H9 (cell line): ENCODE measurements at regions not wholly inside any gene's neighbourhood (a gene's known extent, or its start where the extent isn't known, plus 50 kb on each side); places are given as distances from the start of the nearest gene placed in this dataset.

Experiments used
- DNase-seq: peaks from one replicate; pipeline ENCODE4 v3.0.0-alpha.2; 2017
- H2AFZ ChIP-seq: one replicate; pipeline ENCODE4 v1.6.1; 2013; ENCODE audit warnings: mild to moderate bottlenecking, low read length, control low read depth, moderate library complexity
- H2AK5ac ChIP-seq: 2 replicates; pipeline ENCODE4 v1.6.1; 2013; ENCODE audit warnings: low read length, control low read depth, mixed read lengths; ENCODE audit not compliant: insufficient read length
- H2BK120ac ChIP-seq: one replicate; pipeline ENCODE4 v1.6.1; 2013; ENCODE audit warnings: low read depth, mild to moderate bottlenecking, low read length, control low read depth, inconsistent platforms; ENCODE audit not compliant: poor library complexity, severe bottlenecking
- H2BK12ac ChIP-seq: 2 replicates; pipeline ENCODE4 v1.6.1; 2013; ENCODE audit warnings: low read length, control low read depth, mixed read lengths, low read depth; ENCODE audit not compliant: insufficient read length
- H2BK15ac ChIP-seq: 2 replicates; pipeline ENCODE4 v1.6.1; 2013; ENCODE audit warnings: low read depth, low read length, control low read depth
- H2BK20ac ChIP-seq: one replicate; pipeline ENCODE4 v1.6.1; 2013; ENCODE audit warnings: low read depth, mild to moderate bottlenecking, low read length, control low read depth, inconsistent platforms; ENCODE audit not compliant: poor library complexity, severe bottlenecking
- H2BK5ac ChIP-seq: 2 replicates; pipeline ENCODE4 v1.6.1; 2013; ENCODE audit warnings: low read length, control low read depth, mixed read lengths; ENCODE audit not compliant: insufficient read length
- H3K14ac ChIP-seq: 2 replicates; pipeline ENCODE4 v1.6.1; 2013; ENCODE audit warnings: low read length, control low read depth; ENCODE audit not compliant: insufficient read depth
- H3K18ac ChIP-seq: 2 replicates; pipeline ENCODE4 v1.6.1; 2013; ENCODE audit warnings: low read depth, mild to moderate bottlenecking, mixed read lengths, low read length, control low read depth; ENCODE audit not compliant: insufficient read length
- H3K23ac ChIP-seq: 2 replicates; pipeline ENCODE4 v1.6.1; 2013; ENCODE audit warnings: low read length, control low read depth, mixed read lengths, low read depth; ENCODE audit not compliant: insufficient read length
- H3K23me2 ChIP-seq: 2 replicates; pipeline ENCODE4 v1.6.1; 2013; ENCODE audit warnings: low read depth, mild to moderate bottlenecking, mixed read lengths, low read length, control low read depth; ENCODE audit not compliant: insufficient read length, poor library complexity, severe bottlenecking
- H3K27ac ChIP-seq: 2 replicates; pipeline ENCODE4 v1.5.1; 2013; ENCODE audit warnings: low read length, control low read depth, mixed read lengths, low read depth; ENCODE audit not compliant: insufficient read length
- H3K27me3 ChIP-seq: 2 replicates; pipeline ENCODE4 v1.6.1; 2013; ENCODE audit warnings: low read length, control low read depth, inconsistent platforms; ENCODE audit not compliant: insufficient read depth
- H3K4ac ChIP-seq: 2 replicates; pipeline ENCODE4 v1.6.1; 2013; ENCODE audit warnings: low read depth, mild to moderate bottlenecking, control low read depth, inconsistent platforms, low read length, moderate library complexity
- H3K4me1 ChIP-seq: 2 replicates; pipeline ENCODE4 v1.6.1; 2013; ENCODE audit warnings: low read length, control low read depth, inconsistent platforms; ENCODE audit not compliant: insufficient read depth
- H3K4me2 ChIP-seq: 2 replicates; pipeline ENCODE4 v1.6.1; 2013; ENCODE audit warnings: low read length, control low read depth, mixed read lengths; ENCODE audit not compliant: insufficient read length, insufficient read depth
- H3K56ac ChIP-seq: 2 replicates; pipeline ENCODE4 v1.6.1; 2013; ENCODE audit warnings: low read depth, mild to moderate bottlenecking, mixed read lengths, low read length, control low read depth; ENCODE audit not compliant: insufficient read length
- H3K79me1 ChIP-seq: 2 replicates; pipeline ENCODE4 v1.6.1; 2013; ENCODE audit warnings: low read depth, mild to moderate bottlenecking, moderate library complexity, low read length, control low read depth, inconsistent platforms; ENCODE audit not compliant: insufficient read depth, poor library complexity, severe bottlenecking
- H3K79me2 ChIP-seq: 2 replicates; pipeline ENCODE4 v1.6.1; 2013; ENCODE audit warnings: low read length, control low read depth, inconsistent platforms; ENCODE audit not compliant: insufficient read depth
- H3K9ac ChIP-seq: 2 replicates; pipeline ENCODE4 v1.6.1; 2013; ENCODE audit warnings: low read length, control low read depth, mixed read lengths; ENCODE audit not compliant: insufficient read length; ENCODE audit errors: extremely low read depth
- H3K9me3 ChIP-seq: one replicate; pipeline ENCODE4 v1.6.1; 2013; ENCODE audit warnings: low read depth, low read length, inconsistent platforms; ENCODE audit not compliant: control insufficient read depth
- H3T11ph ChIP-seq: one replicate; pipeline ENCODE4 v1.6.1; 2013; ENCODE audit warnings: mild to moderate bottlenecking, low read length, control low read depth, inconsistent platforms
- H4K20me1 ChIP-seq: one replicate; pipeline ENCODE4 v1.6.1; 2013; ENCODE audit not compliant: control insufficient read depth, insufficient read length, insufficient read depth
- H4K5ac ChIP-seq: 2 replicates; pipeline ENCODE4 v1.6.1; 2013; ENCODE audit warnings: low read depth, mild to moderate bottlenecking, mixed read lengths, low read length, control low read depth; ENCODE audit not compliant: insufficient read length
- H4K8ac ChIP-seq: replicated peaks from 2 replicates; pipeline ENCODE4 v1.6.1; 2013; ENCODE audit warnings: low read length, control low read depth, mixed read lengths, low read depth; ENCODE audit not compliant: insufficient read length
- H4K91ac ChIP-seq: 2 replicates; pipeline ENCODE4 v1.6.1; 2013; ENCODE audit warnings: low read depth, mild to moderate bottlenecking, moderate library complexity, mixed read lengths, low read length, control low read depth; ENCODE audit not compliant: insufficient read length
- H3K27ac Mint-ChIP-seq, 3 experiments: 2 replicates in 2 of 3; 3 replicates in 1 of 3; pipeline ENCODE4 v1.8.0; 2020 to 2021; ENCODE audit warnings: mixed read lengths in 3 of 3, mild to moderate bottlenecking in 1 of 3, moderate library complexity in 1 of 3
- H3K27me3 Mint-ChIP-seq: 2 replicates; pipeline ENCODE4 v1.8.0; 2021; ENCODE audit warnings: low read depth, mild to moderate bottlenecking, moderate library complexity, mixed read lengths
- H3K36me3 Mint-ChIP-seq, 3 experiments: 2 replicates in 2 of 3; 3 replicates in 1 of 3; pipeline ENCODE4 v1.8.0; 2020 to 2021; ENCODE audit warnings: low read depth in 3 of 3, mixed read lengths in 3 of 3; ENCODE audit not compliant: insufficient read depth in 1 of 3
- H3K4me1 Mint-ChIP-seq, 2 experiments: 2 replicates each; pipeline ENCODE4 v1.8.0; 2020; ENCODE audit warnings: mixed read lengths in 2 of 2
- H3K4me3 Mint-ChIP-seq, 2 experiments: 2 replicates in 1 of 2; 3 replicates in 1 of 2; pipeline ENCODE4 v1.8.0; 2020 to 2021; ENCODE audit warnings: mild to moderate bottlenecking in 2 of 2, mixed read lengths in 2 of 2, moderate library complexity in 1 of 2
- H3K9me3 Mint-ChIP-seq, 2 experiments: 2 replicates in 1 of 2; 3 replicates in 1 of 2; pipeline ENCODE4 v1.8.0; 2020; ENCODE audit warnings: mild to moderate bottlenecking in 2 of 2, mixed read lengths in 2 of 2, moderate library complexity in 1 of 2
- CTCF ChIP-seq: fragments of 200-600 bp; sonication (generic); conservative IDR thresholded peaks from 3 replicates; pipeline ENCODE4 v1.8.0; 2021; ENCODE audit warnings: antibody characterized with exemption, mild to moderate bottlenecking
- WGBS: extraction: QIAGEN DNeasy Blood & Tissue Kit; methylation state at CpG from one replicate; pipeline ENCODE4 v1.1.7; 2013; ENCODE audit warnings: missing lambda C conversion rate, low lambda C conversion rate, mixed read lengths; ENCODE audit not compliant: insufficient read length; ENCODE audit errors: extremely low coverage; 5-methylcytosine and 5-hydroxymethylcytosine counted together

- no peak overlapping the region for H3T11ph ChIP-seq
- H2BK20ac ChIP-seq: no peak overlapping the region
- no peaks in the 10 kb centered on the region for H3K9me3 Mint-ChIP-seq
- 0 out of 4 replicates have a peak, but pooled peaks cover 0 to 2% of the 10 kb centered on the region in 2 experiments for H3K4me1 Mint-ChIP-seq
- H2AFZ ChIP-seq: no peak overlapping the region
- H3K27me3 ChIP-seq: no peaks in the 10 kb centered on the region
- no peak overlapping the region for H3K18ac ChIP-seq
- H2BK5ac ChIP-seq: no peak overlapping the region
- no peaks in the 10 kb centered on the region for H3K79me2 ChIP-seq
- H3K23ac ChIP-seq: no peak overlapping the region
- no peak overlapping the region for H3K27ac Mint-ChIP-seq
- H3K27ac ChIP-seq: no peak overlapping the region
- H3K23me2 ChIP-seq: no peaks in the 10 kb centered on the region
- no peak for DNase-seq
- TF ChIP-seq CTCF: peak; percentile 38; the same call in 1 of the 3 replicates
- no peak overlapping the region for H3K4ac ChIP-seq
- no peaks in the 10 kb centered on the region for H4K20me1 ChIP-seq
- H2BK15ac ChIP-seq: no peak overlapping the region
- H3K56ac ChIP-seq: no peak overlapping the region
- no peak overlapping the region for H3K14ac ChIP-seq
- H2AK5ac ChIP-seq: no peak overlapping the region
- no peak overlapping the region for H3K9ac ChIP-seq
- no peaks in the 10 kb centered on the region for H3K4me1 ChIP-seq
- no peak overlapping the region for H2BK120ac ChIP-seq
- H3K79me1 ChIP-seq: no peaks in the 10 kb centered on the region
- WGBS: no CpG with 5 or more reads among the region's 2 CpGs
- no peak overlapping the region for H3K4me3 Mint-ChIP-seq
- no peak overlapping the region for H4K5ac ChIP-seq
- no peak overlapping the region for H4K91ac ChIP-seq
- no peaks in the 10 kb centered on the region for H3K36me3 Mint-ChIP-seq
- H4K8ac ChIP-seq: no peak overlapping the region
- no peak overlapping the region for H2BK12ac ChIP-seq
- H3K4me2 ChIP-seq: no peak overlapping the region
- H3K27me3 Mint-ChIP-seq: no peaks in the 10 kb centered on the region
- no peaks in the 10 kb centered on the region for H3K9me3 ChIP-seq
These were observed 126.2 kb downstream of the PRRX1 start for GRCh38 chr1:170790175-170790574.
